22Rv1 (cell line): ENCODE measurements at regions not wholly inside any gene's neighbourhood (a gene's known extent, or its start where the extent isn't known, plus 50 kb on each side); places are given as distances from the start of the nearest gene placed in this dataset.
"Not testable (repeated sequence)": the region's sequence is repeated elsewhere in the genome, so short reads cannot be mapped to it uniquely, and the experiment has no call there.

ENCODE experiments used
- ZFX ChIP-seq: fragments of 450-650 bp; IDR thresholded peaks from 2 replicates; pipeline ENCODE4 v1.6.1; 2017; ENCODE audit warnings: antibody characterized with exemption, borderline replicate concordance
- TF ChIP-seq, protein P1 (sequence below): fragments of 450-650 bp; IDR thresholded peaks from 2 replicates; pipeline ENCODE4 v1.5.1; 2017; ENCODE audit warnings: mild to moderate bottlenecking

DNA sequence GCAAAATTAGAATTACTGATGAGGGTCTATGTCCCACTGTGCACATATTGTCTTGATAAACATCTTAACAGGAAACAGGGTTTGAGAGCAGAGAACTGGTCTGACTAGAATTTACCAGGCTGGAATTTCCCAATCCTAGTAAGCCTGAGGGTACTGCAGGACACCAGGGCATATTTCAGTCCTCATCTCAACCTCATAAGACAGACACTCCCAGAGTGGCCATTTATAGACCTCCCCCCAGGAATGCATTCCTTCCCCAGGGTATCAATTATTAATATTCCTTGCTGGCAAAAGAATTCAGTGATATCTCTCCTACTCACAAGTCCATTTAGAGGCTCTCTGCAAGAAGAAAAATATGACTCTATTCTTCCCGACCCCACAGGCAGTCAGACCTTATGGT, 325.1 kb upstream of the KLF3 start:
- TF ChIP-seq, protein P1, sequence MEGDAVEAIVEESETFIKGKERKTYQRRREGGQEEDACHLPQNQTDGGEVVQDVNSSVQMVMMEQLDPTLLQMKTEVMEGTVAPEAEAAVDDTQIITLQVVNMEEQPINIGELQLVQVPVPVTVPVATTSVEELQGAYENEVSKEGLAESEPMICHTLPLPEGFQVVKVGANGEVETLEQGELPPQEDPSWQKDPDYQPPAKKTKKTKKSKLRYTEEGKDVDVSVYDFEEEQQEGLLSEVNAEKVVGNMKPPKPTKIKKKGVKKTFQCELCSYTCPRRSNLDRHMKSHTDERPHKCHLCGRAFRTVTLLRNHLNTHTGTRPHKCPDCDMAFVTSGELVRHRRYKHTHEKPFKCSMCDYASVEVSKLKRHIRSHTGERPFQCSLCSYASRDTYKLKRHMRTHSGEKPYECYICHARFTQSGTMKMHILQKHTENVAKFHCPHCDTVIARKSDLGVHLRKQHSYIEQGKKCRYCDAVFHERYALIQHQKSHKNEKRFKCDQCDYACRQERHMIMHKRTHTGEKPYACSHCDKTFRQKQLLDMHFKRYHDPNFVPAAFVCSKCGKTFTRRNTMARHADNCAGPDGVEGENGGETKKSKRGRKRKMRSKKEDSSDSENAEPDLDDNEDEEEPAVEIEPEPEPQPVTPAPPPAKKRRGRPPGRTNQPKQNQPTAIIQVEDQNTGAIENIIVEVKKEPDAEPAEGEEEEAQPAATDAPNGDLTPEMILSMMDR: not testable (repeated sequence)
- TF ChIP-seq ZFX: not testable (repeated sequence)
